PC-3 (cell line): ENCODE measurements at regions not wholly inside any gene's neighbourhood (a gene's known extent, or its start where the extent isn't known, plus 50 kb on each side); places are given as distances from the start of the nearest gene placed in this dataset.

ENCODE experiments used
- ATAC-seq: fragments of 200-7000 bp; cut with Tn5 transposase; 2 replicates; pipeline ENCODE4 v1.9.1; 2020; ENCODE audit warnings: mild to moderate bottlenecking, moderate library complexity
- BruUV-seq: library from RNA; stranded (reverse); fragments of 400-500 nt; replicated peaks from 2 replicates; lab custom pipeline; 2021; lab: Mats Ljungman, UMichigan
- CTCF ChIA-PET: fragments of 300-600 bp; sonication (Branson Sonifier 250); formaldehyde crosslinking; loops from one replicate; lab custom pipeline; 2022; ENCODE audit warnings: antibody characterized with exemption; lab: Charles Lee
- POLR2A ChIA-PET: fragments of 300-600 bp; sonication (Branson Sonifier 250); formaldehyde crosslinking; loops from one replicate; lab custom pipeline; 2022; ENCODE audit warnings: antibody characterized with exemption; ENCODE audit not compliant: unreplicated experiment; lab: Charles Lee
- DNase-seq: peaks from one replicate; pipeline ENCODE4 v3.0.0-alpha.2; 2015
- H2AFZ ChIP-seq: fragments of 300-600 bp; sonication (generic); 2 replicates; pipeline ENCODE4 v1.6.0; 2016; ENCODE audit warnings: antibody characterized with exemption, low read length
- H3F3A ChIP-seq: fragments of 300-600 bp; sonication (generic); one replicate; pipeline ENCODE4 v1.6.0; 2017; ENCODE audit warnings: antibody characterized with exemption, low read length, control low read depth, mild to moderate bottlenecking; ENCODE audit not compliant: unreplicated experiment
- H3K27ac ChIP-seq: fragments of 300-600 bp; sonication (generic); 2 replicates; pipeline ENCODE4 v1.5.1; 2016; ENCODE audit warnings: mild to moderate bottlenecking, low read length
- H3K27me3 ChIP-seq: fragments of 300-600 bp; sonication (generic); 2 replicates; pipeline ENCODE4 v1.6.1; 2016; ENCODE audit warnings: low read length, mixed read lengths
- H3K36me3 ChIP-seq: fragments of 300-600 bp; sonication (generic); 2 replicates; pipeline ENCODE4 v1.6.1; 2016; ENCODE audit warnings: low read depth, mixed run types, low read length, mixed read lengths
- H3K4me1 ChIP-seq: fragments of 300-600 bp; sonication (generic); 2 replicates; pipeline ENCODE4 v1.5.1; 2016; ENCODE audit warnings: low read length; ENCODE audit not compliant: insufficient read depth
- H3K4me2 ChIP-seq: fragments of 300-600 bp; sonication (generic); 2 replicates; pipeline ENCODE4 v1.6.0; 2016; ENCODE audit warnings: low read length
- H3K4me3 ChIP-seq: fragments of 300-600 bp; sonication (generic); 2 replicates; pipeline ENCODE4 v1.5.1; 2016; ENCODE audit warnings: mild to moderate bottlenecking, low read length, mixed read lengths
- H3K79me2 ChIP-seq: fragments of 300-600 bp; sonication (generic); 2 replicates; pipeline ENCODE4 v1.6.1; 2017; ENCODE audit warnings: low read length, mixed read lengths
- H3K9ac ChIP-seq: fragments of 300-600 bp; sonication (generic); 2 replicates; pipeline ENCODE4 v1.6.0; 2016; ENCODE audit warnings: mild to moderate bottlenecking, low read length
- H3K9me2 ChIP-seq: fragments of 300-600 bp; sonication (generic); replicated peaks from 2 replicates; pipeline ENCODE4 v1.6.1; 2016; ENCODE audit warnings: mixed run types, low read length, mixed read lengths
- H3K9me3 ChIP-seq: fragments of 300-600 bp; sonication (generic); 2 replicates; pipeline ENCODE4 v1.6.1; 2016; ENCODE audit warnings: low read length, mixed read lengths
- H4K20me1 ChIP-seq: fragments of 300-600 bp; sonication (generic); 2 replicates; pipeline ENCODE4 v1.6.1; 2016; ENCODE audit warnings: low read length, mixed read lengths
- CTCF ChIP-seq: fragments of 300-600 bp; sonication (generic); conservative IDR thresholded peaks from 2 replicates; pipeline ENCODE4 v1.5.1; 2017; ENCODE audit warnings: antibody characterized with exemption, low read depth, mild to moderate bottlenecking, low read length
- EZH2 ChIP-seq: fragments of 300-600 bp; sonication (generic); IDR thresholded peaks from one replicate; pipeline ENCODE4 v1.6.1; 2017; ENCODE audit warnings: antibody characterized with exemption, mild to moderate bottlenecking, low read length; ENCODE audit not compliant: unreplicated experiment
- EZH2phosphoT487 ChIP-seq: fragments of 300-600 bp; sonication (generic); IDR thresholded peaks from 2 replicates; pipeline ENCODE4 v1.6.1; 2018; ENCODE audit warnings: mild to moderate bottlenecking, antibody characterized with exemption, low read length, borderline replicate concordance
- intact Hi-C: fragments of 100-400 bp; cut with micrococcal nuclease; formaldehyde crosslinking; loops from 2 replicates; pipeline ENCODE4 v1.9.0; 2023

- Histone ChIP-seq H3K9ac (no peak overlapping the region), H4K20me1 (no peaks in the 10 kb centered on the region), H2AFZ (no peak overlapping the region), H3K4me3 (no peak overlapping the region), H3F3A (no peaks in the 10 kb centered on the region), H3K4me2 (no peak overlapping the region), H3K36me3 (no peaks in the 10 kb centered on the region), H3K4me1 (no peaks in the 10 kb centered on the region), H3K79me2 (no peaks in the 10 kb centered on the region), H3K9me3 (no peaks in the 10 kb centered on the region), H3K27ac (no peak overlapping the region), H3K9me2 (no peaks in the 10 kb centered on the region), H3K27me3 (peaks cover 4% of the 10 kb centered on the region; the same call in 1 of the 2 replicates)
- ATAC-seq (no peak), DNase-seq (no peak)
- BruUV-seq: no TSS peak
- POLR2A ChIA-PET: no interaction called here
- intact Hi-C loops: no loop called here
- TF ChIP-seq EZH2 (no peak), EZH2phosphoT487 (no peak), CTCF (no peak)
- CTCF ChIA-PET: no interaction called here
Observed at GRCh38 chr13:26501641-26502040, 55.8 kb upstream of the WASF3 start.

DNA sequence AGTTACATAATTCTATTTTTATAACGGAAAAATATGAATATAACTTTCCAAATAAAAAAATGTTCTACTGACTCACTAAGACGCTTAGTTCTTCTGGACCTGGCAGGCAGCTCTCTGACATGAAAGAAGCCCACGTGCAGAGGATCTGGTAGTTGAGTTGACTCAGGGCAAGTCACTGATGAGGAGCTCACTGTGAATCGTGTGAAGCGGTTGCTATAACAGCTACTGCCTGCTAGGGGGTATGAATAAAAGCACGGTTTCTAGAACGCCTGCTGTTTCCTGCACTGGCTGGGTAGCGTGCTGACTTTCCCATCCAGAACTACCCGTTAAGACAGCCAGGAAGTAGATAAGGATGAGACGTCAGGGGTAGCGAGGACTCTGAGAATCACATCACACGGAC, 54.7 kb upstream of the WASF3 start:
- no peak for TF ChIP-seq EZH2phosphoT487
- no peak for TF ChIP-seq EZH2
- no peak for TF ChIP-seq CTCF
- Histone ChIP-seq H3K36me3 (no peaks in the 10 kb centered on the region), H3F3A (no peaks in the 10 kb centered on the region), H3K9me2 (no peaks in the 10 kb centered on the region), H3K27ac (no peak overlapping the region), H3K79me2 (no peaks in the 10 kb centered on the region), H3K4me3 (no peak overlapping the region), H3K27me3 (peaks cover 8% of the 10 kb centered on the region; the same call in 1 of the 2 replicates), H3K9ac (no peak overlapping the region), H3K9me3 (no peaks in the 10 kb centered on the region), H4K20me1 (no peaks in the 10 kb centered on the region), H3K4me2 (no peak overlapping the region), H2AFZ (no peak overlapping the region), H3K4me1 (no peaks in the 10 kb centered on the region)
- POLR2A ChIA-PET: no interaction called here
- DNase-seq: peak; percentile 10
- BruUV-seq: no TSS peak
- no peak for ATAC-seq
- intact Hi-C loops: no loop called here
- CTCF ChIA-PET: interaction anchor here (1.0 kb wide), 1 partner anchor 196 kb away, joined by 3 read pairs; no protein-coding TSS in a partner anchor

- POLR2A ChIA-PET: interaction anchor here (0.7 kb wide), 1 partner anchor 73 kb away, joined by 4 read pairs; no protein-coding TSS in a partner anchor
- no peak for TF ChIP-seq EZH2
- TF ChIP-seq CTCF: no peak
- no peak for TF ChIP-seq EZH2phosphoT487
- BruUV-seq: no TSS peak
Observed at GRCh38 chr13:26503826-26504594, 53.5 kb upstream of the WASF3 start.

More at GRCh38 chr13:26503826-26504594, 53.5 kb upstream of the WASF3 start:
- Histone ChIP-seq H3K4me3 (no peak overlapping the region), H4K20me1 (no peaks in the 10 kb centered on the region), H3K36me3 (no peaks in the 10 kb centered on the region), H3K9ac (no peak overlapping the region), H3F3A (no peaks in the 10 kb centered on the region), H3K27me3 (peaks cover 8% of the 10 kb centered on the region; the same call in 1 of the 2 replicates), H3K4me2 (no peak overlapping the region), H2AFZ (no peak overlapping the region), H3K27ac (no peak overlapping the region), H3K4me1 (no peaks in the 10 kb centered on the region), H3K9me2 (no peaks in the 10 kb centered on the region), H3K79me2 (no peaks in the 10 kb centered on the region), H3K9me3 (no peaks in the 10 kb centered on the region)
- CTCF ChIA-PET: no interaction called here
- no peak for DNase-seq
- intact Hi-C loops: no loop called here
- ATAC-seq: no peak
